Natural killer cell (primary cell): ENCODE measurements at regions not wholly inside any gene's neighbourhood (a gene's known extent, or its start where the extent isn't known, plus 50 kb on each side); places are given as distances from the start of the nearest gene placed in this dataset.

Experiments used
- ATAC-seq, 3 donors: fragments of 150-1000 bp in 2 of 3; fragments of 200-7000 bp in 1 of 3; cut with Tn5 transposase; 1 replicate in 1 of 3; 2 replicates in 2 of 3; pipeline ENCODE4 v1.10.0; 2021; ENCODE audit warnings: mild to moderate bottlenecking in 2 of 3, moderate library complexity in 2 of 3
- DNase-seq, 2 donors: peaks; one replicate each; pipeline versions ENCODE4 v3.0.0 to v3.0.0-alpha.2; 2013 to 2021; ENCODE audit warnings: mixed read lengths in 1 of 2
- H3K27ac ChIP-seq: one replicate; pipeline ENCODE4 v1.5.1; 2013; ENCODE audit warnings: mild to moderate bottlenecking, low read length
- H3K27me3 ChIP-seq: one replicate; pipeline ENCODE4 v1.6.1; 2013; ENCODE audit warnings: low read length; ENCODE audit not compliant: control insufficient read depth, insufficient read depth
- H3K36me3 ChIP-seq: one replicate; pipeline ENCODE4 v1.6.1; 2013; ENCODE audit warnings: low read length; ENCODE audit not compliant: control insufficient read depth, insufficient read depth
- H3K4me1 ChIP-seq: one replicate; pipeline ENCODE4 v1.6.1; 2013; ENCODE audit warnings: low read length; ENCODE audit not compliant: control insufficient read depth, insufficient read depth
- H3K4me3 ChIP-seq: one replicate; pipeline ENCODE4 v1.5.1; 2013; ENCODE audit warnings: low read length
- H3K9me3 ChIP-seq: one replicate; pipeline ENCODE4 v1.6.1; 2013; ENCODE audit warnings: low read length; ENCODE audit not compliant: control insufficient read depth, insufficient read depth
- H3K27ac Mint-ChIP-seq, 2 donors: one replicate each; pipeline ENCODE4 v1.8.0; 2022; ENCODE audit warnings: mild to moderate bottlenecking in 2 of 2, mixed read lengths in 2 of 2, moderate library complexity in 1 of 2
- H3K27me3 Mint-ChIP-seq, 2 donors: one replicate each; pipeline ENCODE4 v1.8.0; 2022; ENCODE audit warnings: low read depth in 2 of 2, mixed read lengths in 2 of 2
- H3K36me3 Mint-ChIP-seq: one replicate; pipeline ENCODE4 v1.8.0; 2022; ENCODE audit warnings: mixed read lengths
- H3K4me1 Mint-ChIP-seq, 2 donors: one replicate each; pipeline ENCODE4 v1.8.0; 2022; ENCODE audit warnings: mixed read lengths in 2 of 2
- H3K4me3 Mint-ChIP-seq: one replicate; pipeline ENCODE4 v1.8.0; 2022; ENCODE audit warnings: mild to moderate bottlenecking, moderate library complexity, mixed read lengths
- H3K9me3 Mint-ChIP-seq, 2 donors: one replicate each; pipeline ENCODE4 v1.8.0; 2022; ENCODE audit warnings: mixed read lengths in 2 of 2
- WGBS: methylation state at CpG from one replicate; pipeline ENCODE4 v1.1.7; 2013; ENCODE audit warnings: missing lambda C conversion rate; ENCODE audit not compliant: insufficient coverage; 5-methylcytosine and 5-hydroxymethylcytosine counted together
- intact Hi-C: fragments of 100-400 bp; cut with micrococcal nuclease; formaldehyde crosslinking; loops from one replicate; pipeline ENCODE4 v1.14.2; 2022
- TF ChIP-seq, protein P1 (sequence below): fragments of 200-600 bp; IDR thresholded peaks from one replicate; pipeline ENCODE4 v1.8.0; 2022; ENCODE audit warnings: antibody characterized with exemption

- H3K4me3 Mint-ChIP-seq: no peak overlapping the region
- TF ChIP-seq, protein P1, sequence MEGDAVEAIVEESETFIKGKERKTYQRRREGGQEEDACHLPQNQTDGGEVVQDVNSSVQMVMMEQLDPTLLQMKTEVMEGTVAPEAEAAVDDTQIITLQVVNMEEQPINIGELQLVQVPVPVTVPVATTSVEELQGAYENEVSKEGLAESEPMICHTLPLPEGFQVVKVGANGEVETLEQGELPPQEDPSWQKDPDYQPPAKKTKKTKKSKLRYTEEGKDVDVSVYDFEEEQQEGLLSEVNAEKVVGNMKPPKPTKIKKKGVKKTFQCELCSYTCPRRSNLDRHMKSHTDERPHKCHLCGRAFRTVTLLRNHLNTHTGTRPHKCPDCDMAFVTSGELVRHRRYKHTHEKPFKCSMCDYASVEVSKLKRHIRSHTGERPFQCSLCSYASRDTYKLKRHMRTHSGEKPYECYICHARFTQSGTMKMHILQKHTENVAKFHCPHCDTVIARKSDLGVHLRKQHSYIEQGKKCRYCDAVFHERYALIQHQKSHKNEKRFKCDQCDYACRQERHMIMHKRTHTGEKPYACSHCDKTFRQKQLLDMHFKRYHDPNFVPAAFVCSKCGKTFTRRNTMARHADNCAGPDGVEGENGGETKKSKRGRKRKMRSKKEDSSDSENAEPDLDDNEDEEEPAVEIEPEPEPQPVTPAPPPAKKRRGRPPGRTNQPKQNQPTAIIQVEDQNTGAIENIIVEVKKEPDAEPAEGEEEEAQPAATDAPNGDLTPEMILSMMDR: no peak
- DNase-seq: no peak
- Histone ChIP-seq H3K27ac (no peak overlapping the region), H3K9me3 (no peaks in the 10 kb centered on the region), H3K27me3 (no peaks in the 10 kb centered on the region), H3K4me1 (no peaks in the 10 kb centered on the region), H3K36me3 (no peaks in the 10 kb centered on the region), H3K4me3 (no peak overlapping the region)
- H3K27ac Mint-ChIP-seq: no peak overlapping the region
- peaks cover 0 to 4% of the 10 kb centered on the region in 2 donors for H3K9me3 Mint-ChIP-seq
- H3K36me3 Mint-ChIP-seq: no peaks in the 10 kb centered on the region
- 100% methylated on average over 2 of the region's 4 CpGs for WGBS
- no peak for ATAC-seq
- H3K4me1 Mint-ChIP-seq: no peaks in the 10 kb centered on the region
- intact Hi-C loops: no loop called here
- peaks cover 4 to 12% of the 10 kb centered on the region in 2 donors for H3K27me3 Mint-ChIP-seq
Measured at GRCh38 chr5:67917561-67917960, 298.0 kb upstream of the PIK3R1 start.

DNA sequence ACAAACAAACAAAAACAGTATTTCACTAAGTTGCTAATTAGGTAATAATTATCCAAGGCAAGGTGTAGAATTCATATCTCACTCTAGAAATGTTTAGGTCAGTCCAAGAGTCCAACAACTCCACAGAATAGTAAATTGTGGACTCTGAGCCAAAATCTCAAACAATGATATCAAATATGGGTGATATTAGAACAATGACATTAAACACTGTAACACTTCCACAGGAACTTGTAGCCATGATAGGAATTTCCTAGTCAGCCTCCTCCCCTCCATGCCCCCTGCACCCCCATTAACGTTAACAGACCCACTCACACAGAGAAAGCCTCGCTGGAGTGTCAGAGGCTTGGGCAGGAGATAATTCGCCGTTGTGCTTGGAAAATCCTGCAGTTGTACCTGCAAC lies 305.0 kb upstream of the PIK3R1 start:
- intact Hi-C loops: no loop called here
- no peak for ATAC-seq
- Histone ChIP-seq H3K27ac (no peak overlapping the region), H3K4me1 (no peaks in the 10 kb centered on the region), H3K27me3 (no peaks in the 10 kb centered on the region), H3K4me3 (no peak overlapping the region), H3K9me3 (no peaks in the 10 kb centered on the region), H3K36me3 (no peaks in the 10 kb centered on the region)
- TF ChIP-seq, protein P1: no peak
- H3K36me3 Mint-ChIP-seq: no peaks in the 10 kb centered on the region
- no peak overlapping the region for H3K27ac Mint-ChIP-seq
- no peaks in the 10 kb centered on the region for H3K4me1 Mint-ChIP-seq
- H3K27me3 Mint-ChIP-seq: peaks cover 9 to 12% of the 10 kb centered on the region in 2 donors
- DNase-seq: no peak
- no peaks in the 10 kb centered on the region for H3K9me3 Mint-ChIP-seq
- WGBS: 84% methylated on average over 4 of the region's 4 CpGs
- no peak overlapping the region for H3K4me3 Mint-ChIP-seq

- 85% methylated on average over 5 of the region's 6 CpGs for WGBS
- H3K36me3 ChIP-seq: no peaks in the 10 kb centered on the region
- intact Hi-C loops: no loop called here
- H3K4me1 ChIP-seq: no peaks in the 10 kb centered on the region
- no peaks in the 10 kb centered on the region for H3K9me3 ChIP-seq
- no peak for DNase-seq
- no peak overlapping the region for H3K27ac Mint-ChIP-seq
- no peaks in the 10 kb centered on the region for H3K36me3 Mint-ChIP-seq
- no peak overlapping the region for H3K4me3 Mint-ChIP-seq
- TF ChIP-seq, protein P1: no peak
- ATAC-seq: no peak
- H3K4me3 ChIP-seq: no peak overlapping the region
- no peaks in the 10 kb centered on the region for H3K27me3 ChIP-seq
- no peak overlapping the region for H3K27ac ChIP-seq
- no peaks in the 10 kb centered on the region for H3K9me3 Mint-ChIP-seq
- no peaks in the 10 kb centered on the region for H3K4me1 Mint-ChIP-seq
- H3K27me3 Mint-ChIP-seq: peaks cover 0 to 5% of the 10 kb centered on the region in 2 donors
Measured at GRCh38 chr5:67908126-67908765, 307.3 kb upstream of the PIK3R1 start.

GRCh38 chr5:67904366-67904765 lies 311.2 kb upstream of the PIK3R1 start:
- no peak overlapping the region for H3K4me3 Mint-ChIP-seq
- no peaks in the 10 kb centered on the region for H3K36me3 Mint-ChIP-seq
- H3K4me1 Mint-ChIP-seq: no peaks in the 10 kb centered on the region
- no peaks in the 10 kb centered on the region for H3K9me3 ChIP-seq
- H3K4me1 ChIP-seq: no peaks in the 10 kb centered on the region
- WGBS: 85% methylated on average over 1 of the region's 2 CpGs
- H3K27ac Mint-ChIP-seq: no peak overlapping the region
- H3K4me3 ChIP-seq: no peak overlapping the region
- no peaks in the 10 kb centered on the region for H3K9me3 Mint-ChIP-seq
- DNase-seq (no peak), ATAC-seq (no peak)
- no peaks in the 10 kb centered on the region for H3K27me3 ChIP-seq
- intact Hi-C loops: no loop called here
- H3K27me3 Mint-ChIP-seq: peaks cover 0 to 5% of the 10 kb centered on the region in 2 donors
- H3K27ac ChIP-seq: no peak overlapping the region
- H3K36me3 ChIP-seq: no peaks in the 10 kb centered on the region
- TF ChIP-seq, protein P1: no peak
